Body of pancreas (tissue), 4 donors: ENCODE measurements at regions not wholly inside any gene's neighbourhood (a gene's known extent, or its start where the extent isn't known, plus 50 kb on each side); places are given as distances from the start of the nearest gene placed in this dataset.
"Not testable (repeated sequence)": the region's sequence is repeated elsewhere in the genome, so short reads cannot be mapped to it uniquely, and the experiment has no call there.

Experiments used
- POLR2A ChIP-seq, 3 donors: fragments of 450-650 bp; IDR thresholded peaks; one replicate each; pipeline ENCODE4 v1.6.1; 2016; ENCODE audit warnings: antibody characterized with exemption in 3 of 3, mild to moderate bottlenecking in 2 of 3
- TF ChIP-seq, protein P1 (sequence below), 7 experiments: fragments of 450-650 bp in 4 of 7; fragments of 200-600 bp in 3 of 7; sonication (generic) in 3 of 7; IDR thresholded peaks; one replicate each; pipeline ENCODE4 v1.5.1; 2016 to 2019; ENCODE audit warnings: antibody characterized with exemption in 7 of 7

- TF ChIP-seq, protein P1, sequence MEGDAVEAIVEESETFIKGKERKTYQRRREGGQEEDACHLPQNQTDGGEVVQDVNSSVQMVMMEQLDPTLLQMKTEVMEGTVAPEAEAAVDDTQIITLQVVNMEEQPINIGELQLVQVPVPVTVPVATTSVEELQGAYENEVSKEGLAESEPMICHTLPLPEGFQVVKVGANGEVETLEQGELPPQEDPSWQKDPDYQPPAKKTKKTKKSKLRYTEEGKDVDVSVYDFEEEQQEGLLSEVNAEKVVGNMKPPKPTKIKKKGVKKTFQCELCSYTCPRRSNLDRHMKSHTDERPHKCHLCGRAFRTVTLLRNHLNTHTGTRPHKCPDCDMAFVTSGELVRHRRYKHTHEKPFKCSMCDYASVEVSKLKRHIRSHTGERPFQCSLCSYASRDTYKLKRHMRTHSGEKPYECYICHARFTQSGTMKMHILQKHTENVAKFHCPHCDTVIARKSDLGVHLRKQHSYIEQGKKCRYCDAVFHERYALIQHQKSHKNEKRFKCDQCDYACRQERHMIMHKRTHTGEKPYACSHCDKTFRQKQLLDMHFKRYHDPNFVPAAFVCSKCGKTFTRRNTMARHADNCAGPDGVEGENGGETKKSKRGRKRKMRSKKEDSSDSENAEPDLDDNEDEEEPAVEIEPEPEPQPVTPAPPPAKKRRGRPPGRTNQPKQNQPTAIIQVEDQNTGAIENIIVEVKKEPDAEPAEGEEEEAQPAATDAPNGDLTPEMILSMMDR (IDR thresholded peaks at IDR 0.05), result not testable (repeated sequence)
- not testable (repeated sequence) for TF ChIP-seq POLR2A (IDR thresholded peaks at IDR 0.05)
Observed at GRCh38 chr9:28147430-28147829, 574.1 kb upstream of the C9orf72 start.
